ENCODE measurements at regions not wholly inside any gene's neighbourhood (a gene's known extent, or its start where the extent isn't known, plus 50 kb on each side); places are given as distances from the start of the nearest gene placed in this dataset.

- no peak for TF ChIP-seq EZH2 (IDR thresholded peaks at IDR 0.05; ENCODE audit: borderline replicate concordance, low read length)
- TF ChIP-seq CTCF (IDR thresholded peaks at IDR 0.05; ENCODE audit: low read length) = no peak
Observed at GRCh38 chr18:3332376-3332775, 70.4 kb downstream of the MYL12B start.

Data from OCI-LY1 (cell line).